AG20443 (cell line): ENCODE measurements at regions not wholly inside any gene's neighbourhood (a gene's known extent, or its start where the extent isn't known, plus 50 kb on each side); places are given as distances from the start of the nearest gene placed in this dataset.
"Not testable (repeated sequence)": the region's sequence is repeated elsewhere in the genome, so short reads cannot be mapped to it uniquely, and the experiment has no call there.

Experiments used
- DNase-seq: peaks from one replicate; pipeline ENCODE4 v3.0.0; 2012; ENCODE audit warnings: low spot score, mixed read lengths

- not testable (repeated sequence) for DNase-seq
Observed at GRCh38 chr2:143922261-143922830, 597.6 kb downstream of the ZEB2 start.

DNA sequence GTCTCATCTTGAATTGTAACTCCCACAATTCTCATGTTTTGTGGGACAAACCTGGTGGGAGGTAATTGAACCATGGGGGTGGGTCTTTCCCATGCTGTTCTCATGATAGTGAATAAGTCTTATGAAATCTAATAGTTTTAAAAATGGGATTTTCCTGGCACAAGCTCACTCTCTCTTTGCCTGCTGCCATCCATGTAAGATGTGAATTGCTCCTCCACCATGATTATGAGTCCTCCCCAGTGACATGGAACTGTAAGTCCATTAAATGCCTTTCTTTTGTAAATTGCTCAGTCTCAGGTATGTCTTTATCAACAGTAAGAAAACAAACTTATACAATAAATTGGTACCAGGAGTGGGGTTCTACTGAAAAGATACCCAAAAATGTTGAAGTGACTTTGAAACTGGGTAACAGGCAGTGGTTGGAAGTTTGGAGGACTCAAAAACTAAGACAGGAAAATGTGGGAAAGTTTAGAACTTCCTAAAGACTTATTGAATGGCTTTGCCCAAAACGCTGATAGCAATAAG, 601.4 kb downstream of the ZEB2 start:
- DNase-seq = no peak

GRCh38 chr2:143916781-143917180, 603.1 kb downstream of the ZEB2 start:
- no peak for DNase-seq

DNA sequence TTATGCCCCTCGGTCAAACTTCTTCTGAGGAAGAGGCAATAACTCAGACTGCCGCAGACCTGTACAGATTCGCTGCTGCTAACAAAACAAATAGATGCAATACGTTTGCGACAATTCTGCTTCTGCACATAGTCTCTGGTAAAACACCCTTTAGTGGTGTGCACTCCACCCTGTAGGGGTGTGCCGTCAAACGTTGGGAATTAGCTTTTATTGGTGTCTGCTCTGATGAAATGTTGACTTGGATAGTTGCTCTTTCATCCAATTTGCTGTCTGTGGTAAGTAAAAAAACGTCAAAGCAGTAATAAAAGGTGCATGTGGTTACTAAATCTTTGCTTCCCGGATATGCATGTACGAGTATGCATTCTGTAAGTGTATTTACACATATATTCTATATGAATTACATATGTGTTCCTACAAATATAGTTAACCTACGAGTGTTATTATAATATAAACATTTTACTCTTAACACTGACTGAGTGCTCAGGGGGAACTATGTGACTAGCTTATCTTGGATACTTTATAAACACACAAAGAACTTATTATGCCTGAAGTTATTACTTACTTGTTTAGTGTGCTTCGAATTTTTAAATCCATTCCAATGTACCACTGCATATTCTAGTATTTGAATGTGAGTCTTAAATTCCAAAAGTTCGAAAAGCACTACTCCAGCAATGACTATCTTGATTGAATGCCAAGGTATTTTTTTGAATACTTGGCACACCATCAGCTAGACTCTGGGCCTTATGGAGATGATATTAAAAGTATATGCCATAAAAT, 610.2 kb downstream of the ZEB2 start:
- no peak for DNase-seq

DNA sequence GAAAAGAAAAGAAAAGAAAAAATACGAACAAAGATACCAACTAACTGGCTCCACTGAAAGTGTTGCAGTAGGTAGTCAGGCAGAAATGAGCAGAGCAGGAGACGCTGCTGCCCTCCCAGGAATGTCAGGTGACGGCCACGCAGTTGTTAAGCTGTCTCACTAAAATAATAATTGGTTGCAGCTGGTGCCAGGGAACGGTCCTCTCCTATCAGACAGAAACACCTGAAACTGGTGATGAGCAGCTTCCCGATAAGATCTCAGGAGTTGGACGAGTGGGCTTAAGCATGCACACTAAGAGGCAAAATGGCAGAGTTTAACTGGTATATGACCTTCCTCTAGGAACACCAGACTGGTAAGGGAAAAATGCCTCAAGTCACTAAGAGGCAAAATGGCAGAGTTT, 611.1 kb downstream of the ZEB2 start:
- no peak for DNase-seq

DNA sequence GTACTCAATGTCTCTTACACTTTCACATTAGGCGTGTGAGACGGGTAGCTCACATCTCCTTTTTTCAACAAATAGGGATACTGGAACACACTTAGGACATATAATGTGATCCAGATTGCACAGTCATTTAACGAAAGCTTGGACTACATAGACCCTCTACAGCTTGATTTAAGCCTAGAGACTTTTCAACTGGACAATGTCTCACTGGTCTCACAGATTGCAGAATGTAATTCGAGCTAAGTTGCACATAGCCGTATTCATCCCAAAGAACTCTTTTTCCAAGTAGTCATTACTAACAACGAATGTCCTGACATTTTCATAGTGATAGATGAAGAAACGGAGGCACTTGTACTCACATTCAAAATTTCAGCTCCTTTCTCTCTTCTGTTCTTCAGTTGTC, 612.1 kb downstream of the ZEB2 start:
- DNase-seq = no peak

- no peak for DNase-seq
Observed at GRCh38 chr2:143906850-143907249, 613.1 kb downstream of the ZEB2 start.

GRCh38 chr2:143905587-143905986, 614.3 kb downstream of the ZEB2 start:
- DNase-seq = no peak

- DNase-seq = no peak
Observed at GRCh38 chr2:143903172-143903856, 616.6 kb downstream of the ZEB2 start.

- peak; percentile 60 for DNase-seq
Observed at GRCh38 chr2:143901185-143901842, 618.6 kb downstream of the ZEB2 start.

DNA sequence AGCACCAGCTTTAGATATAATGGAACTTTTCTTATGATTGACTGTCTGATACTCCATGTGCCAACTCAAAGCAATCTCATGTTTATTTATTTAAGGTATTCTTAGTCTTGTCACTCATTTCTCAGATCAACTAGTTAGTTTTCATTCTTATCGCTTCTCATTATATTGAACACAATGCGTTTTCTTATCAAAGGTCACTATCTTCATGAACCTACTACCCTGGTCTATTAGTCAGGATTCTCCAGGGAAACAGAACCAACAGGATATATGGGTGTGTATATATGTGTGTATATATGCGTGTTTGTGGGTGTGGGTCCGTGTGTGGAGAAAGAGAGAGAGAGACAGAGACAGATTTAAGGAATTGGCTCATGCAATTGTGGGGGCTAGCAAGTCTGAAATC, 619.9 kb downstream of the ZEB2 start:
- DNase-seq = no peak

- DNase-seq = no peak
Observed at GRCh38 chr2:143893371-143893770, 626.5 kb downstream of the ZEB2 start.

GRCh38 chr2:143891879-143892308, 628.0 kb downstream of the ZEB2 start:
- no peak for DNase-seq

DNA sequence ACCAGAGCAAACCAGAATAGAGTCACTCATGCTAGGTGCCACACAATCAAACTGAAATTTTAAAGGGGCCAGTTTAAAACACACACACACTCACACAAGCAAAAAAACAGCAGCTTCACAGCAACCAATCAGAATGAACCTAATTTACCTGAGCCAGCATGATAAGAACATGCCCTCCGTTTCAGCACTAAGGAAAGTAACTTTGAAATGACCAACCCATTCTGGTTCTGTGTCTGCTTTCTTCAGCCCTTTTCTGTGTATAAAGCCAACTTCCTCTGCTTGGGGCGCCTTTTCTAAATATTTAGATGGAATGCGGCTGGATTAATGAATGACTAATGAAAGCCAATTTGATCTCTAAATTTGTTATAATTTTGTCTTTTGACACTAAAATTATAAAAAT, 629.1 kb downstream of the ZEB2 start:
- no peak for DNase-seq

GRCh38 chr2:143889216-143889615, 630.7 kb downstream of the ZEB2 start:
- no peak for DNase-seq

DNA sequence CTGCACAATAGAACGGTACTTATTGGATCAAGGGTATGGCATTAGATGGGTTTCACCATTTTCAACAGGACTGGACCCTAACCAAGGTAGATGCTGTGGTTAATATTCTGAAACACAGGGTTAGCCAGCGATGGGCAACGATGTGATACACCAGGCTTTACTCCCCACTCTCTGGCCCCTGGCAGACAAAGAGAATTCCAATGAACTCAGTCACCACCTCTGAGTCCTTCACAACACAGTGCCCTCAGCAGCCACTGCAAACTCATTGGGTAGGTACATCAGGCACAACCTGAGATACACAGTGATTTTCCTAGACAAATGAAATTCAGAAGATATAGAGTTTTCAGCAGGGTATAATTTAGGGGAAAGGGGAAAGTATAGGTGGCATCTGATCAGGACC, 634.5 kb downstream of the ZEB2 start:
- DNase-seq = no peak

DNA sequence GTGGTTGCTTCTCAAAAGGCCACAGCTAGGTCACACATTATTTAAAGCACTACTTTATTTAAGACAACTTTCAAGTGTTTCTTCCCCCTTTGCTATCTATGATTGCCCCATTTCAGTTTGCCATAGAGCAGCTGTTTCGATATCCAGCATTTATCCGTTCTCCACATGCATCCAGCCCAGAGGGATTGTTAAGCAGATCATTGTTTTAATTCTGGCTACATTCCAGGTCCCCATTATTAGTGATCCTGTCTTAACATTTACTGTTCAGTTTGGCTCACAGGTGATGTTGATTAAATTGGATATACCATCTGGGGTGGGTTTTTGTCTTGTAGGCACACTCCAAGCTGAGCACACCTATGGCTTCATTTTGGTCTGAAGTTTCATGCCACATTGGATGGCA, 638.7 kb downstream of the ZEB2 start:
- no peak for DNase-seq

DNA sequence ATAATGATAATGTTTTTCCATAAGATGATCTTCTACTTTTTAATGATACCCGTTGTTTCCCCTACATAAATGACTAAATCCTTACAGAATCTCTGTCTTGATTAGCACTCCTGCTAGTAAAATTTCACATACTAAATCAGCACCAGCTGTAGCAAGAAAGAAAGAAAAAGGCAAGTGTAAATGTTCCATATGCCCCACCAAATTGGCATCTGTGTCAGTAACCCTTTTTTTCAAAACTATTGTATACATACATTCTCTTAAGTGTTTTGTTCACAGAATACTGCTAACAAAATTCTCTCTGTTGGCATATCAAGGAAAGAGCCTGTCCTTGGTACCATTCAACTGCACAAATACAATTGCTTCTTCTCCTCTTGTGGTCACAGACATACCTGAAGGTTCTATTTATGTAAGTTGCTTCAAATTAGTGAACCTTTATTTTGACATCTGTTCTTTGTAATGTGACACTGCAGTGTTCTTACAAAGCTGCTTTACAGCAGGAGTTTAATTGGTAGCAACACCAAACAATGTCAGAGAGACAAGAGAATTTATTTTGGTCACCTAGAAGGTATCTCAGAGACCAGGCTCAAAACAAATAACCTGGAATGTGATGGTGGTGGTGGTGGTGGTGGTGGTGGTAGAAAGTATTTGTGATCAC, 641.9 kb downstream of the ZEB2 start:
- no peak for DNase-seq

DNA sequence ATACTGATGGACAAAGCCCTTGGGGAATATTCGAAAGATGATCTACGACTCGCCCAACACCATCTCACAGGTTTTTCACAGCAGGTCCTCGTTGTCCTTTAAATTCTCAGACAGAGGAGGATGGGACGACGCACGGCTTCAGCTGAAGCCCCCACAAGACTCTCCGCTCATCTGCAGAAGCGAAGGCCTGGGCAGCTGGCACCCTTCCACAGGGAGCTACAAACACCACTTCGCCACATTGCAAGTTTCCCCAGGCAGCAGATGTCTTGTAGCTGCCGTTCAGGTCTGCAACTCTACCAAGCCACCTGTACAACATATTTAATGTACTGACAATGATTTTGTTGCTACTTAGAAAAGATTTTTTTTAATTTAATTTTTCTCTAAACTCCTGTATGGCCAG, 642.9 kb downstream of the ZEB2 start:
- DNase-seq = no peak

DNA sequence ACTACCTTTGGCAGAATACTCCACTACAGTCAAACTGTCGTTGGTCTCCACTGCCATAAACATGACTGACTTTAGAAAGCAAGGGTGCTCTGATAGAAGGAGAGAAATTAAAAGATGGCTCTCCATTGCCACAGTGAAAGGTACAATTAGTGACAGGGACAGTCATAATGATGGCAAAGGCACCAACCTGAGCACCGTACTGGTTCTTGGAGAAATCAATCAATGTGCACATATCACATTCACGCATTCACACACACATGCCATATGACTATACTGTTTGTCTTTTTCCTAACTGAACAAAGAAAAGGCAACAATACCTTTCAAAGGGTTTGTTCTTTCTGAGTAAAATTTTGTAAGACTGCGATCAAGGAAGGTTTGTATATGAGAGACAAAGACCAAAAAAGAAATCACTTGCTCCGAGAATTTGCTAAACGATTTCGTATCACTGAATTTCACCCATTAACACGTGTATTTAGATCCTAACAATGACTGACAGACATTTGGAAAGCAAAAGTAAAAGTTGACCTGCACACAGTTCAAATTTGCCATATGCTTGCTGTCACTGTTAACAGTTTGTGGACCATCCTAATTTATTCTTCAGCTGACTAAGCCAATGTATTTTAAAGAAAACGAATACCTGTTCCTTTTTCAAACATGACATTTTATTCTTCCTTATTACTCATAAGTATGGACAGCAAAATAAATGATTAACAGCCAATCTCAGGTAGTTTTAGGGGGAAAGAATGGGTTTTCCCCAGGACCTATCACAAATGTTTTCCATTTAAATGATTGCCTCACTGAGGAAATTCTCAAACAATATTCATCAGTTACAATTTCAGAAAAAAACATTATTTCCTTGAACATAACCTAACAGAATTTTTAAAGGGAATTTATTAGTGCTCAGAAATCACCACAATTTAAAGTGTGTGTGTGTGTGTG, 644.4 kb downstream of the ZEB2 start:
- no peak for DNase-seq

GRCh38 chr2:143873886-143874285, 646.0 kb downstream of the ZEB2 start:
- DNase-seq = no peak
